Progenitor cell of endocrine pancreas (in vitro differentiated cells): ENCODE measurements at regions not wholly inside any gene's neighbourhood (a gene's known extent, or its start where the extent isn't known, plus 50 kb on each side); places are given as distances from the start of the nearest gene placed in this dataset.

Experiments
- DNase-seq: peaks from one replicate; pipeline ENCODE4 v3.0.0; 2021; ENCODE audit warnings: low spot score; ENCODE audit not compliant: unreplicated experiment
- H3K27ac Mint-ChIP-seq: 2 replicates; pipeline ENCODE4 v1.8.0; 2021; ENCODE audit warnings: mild to moderate bottlenecking, moderate library complexity, mixed read lengths
- H3K27me3 Mint-ChIP-seq: 2 replicates; pipeline ENCODE4 v1.8.0; 2021; ENCODE audit warnings: mixed read lengths
- H3K36me3 Mint-ChIP-seq: 2 replicates; pipeline ENCODE4 v1.8.0; 2022; ENCODE audit warnings: mixed read lengths; ENCODE audit not compliant: insufficient read depth
- H3K4me1 Mint-ChIP-seq: 2 replicates; pipeline ENCODE4 v1.8.0; 2021; ENCODE audit warnings: low read depth, mixed read lengths
- H3K4me3 Mint-ChIP-seq: 2 replicates; pipeline ENCODE4 v1.8.0; 2021; ENCODE audit warnings: low read depth, mild to moderate bottlenecking, moderate library complexity, mixed read lengths
- H3K9me3 Mint-ChIP-seq: 2 replicates; pipeline ENCODE4 v1.8.0; 2021; ENCODE audit warnings: low read depth, mixed read lengths
- CTCF ChIP-seq: fragments of 200-600 bp; sonication (generic); IDR thresholded peaks from one replicate; pipeline ENCODE4 v1.5.0; 2021; ENCODE audit warnings: antibody characterized with exemption, mild to moderate bottlenecking; ENCODE audit not compliant: unreplicated experiment

- no peak for TF ChIP-seq CTCF
- Mint-ChIP-seq H3K27me3 (peaks cover 18% of the 10 kb centered on the region), H3K27ac (no peak overlapping the region), H3K4me1 (peaks cover 9% of the 10 kb centered on the region), H3K36me3 (no peaks in the 10 kb centered on the region), H3K9me3 (no peaks in the 10 kb centered on the region), H3K4me3 (no peak overlapping the region)
- no peak for DNase-seq
Measured at GRCh38 chr17:74017466-74017865, 186.0 kb upstream of the RPL38 start.

DNA sequence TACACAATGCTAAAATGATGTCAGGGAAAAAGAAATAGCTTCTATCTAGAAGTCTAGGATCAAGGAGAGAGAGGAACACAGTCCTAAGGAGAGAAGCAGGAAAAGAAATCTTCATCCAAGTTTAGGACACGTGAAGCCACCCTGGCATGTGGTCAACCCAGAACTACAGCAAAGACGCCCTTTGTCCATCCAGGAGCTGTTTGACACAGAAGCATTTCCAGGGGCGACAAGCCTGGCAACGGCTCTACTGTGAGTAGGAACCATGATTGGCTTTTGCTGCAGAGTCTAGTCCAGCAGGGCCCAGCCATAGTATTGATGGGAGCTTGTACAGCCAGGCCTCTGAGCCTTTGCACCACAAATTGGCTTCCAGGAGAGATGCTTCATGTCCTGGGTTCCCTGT is 185.4 kb upstream of the RPL38 start:
- Mint-ChIP-seq H3K9me3 (no peaks in the 10 kb centered on the region), H3K4me3 (no peak overlapping the region), H3K27ac (no peak overlapping the region), H3K36me3 (no peaks in the 10 kb centered on the region), H3K27me3 (peaks cover 14% of the 10 kb centered on the region), H3K4me1 (peaks cover 9% of the 10 kb centered on the region)
- DNase-seq, result no peak
- no peak for TF ChIP-seq CTCF

GRCh38 chr17:74019271-74019670 is 184.2 kb upstream of the RPL38 start:
- no peak for DNase-seq
- Mint-ChIP-seq H3K27ac (no peak overlapping the region), H3K4me3 (no peak overlapping the region), H3K4me1 (peaks cover 7% of the 10 kb centered on the region), H3K36me3 (no peaks in the 10 kb centered on the region), H3K9me3 (no peaks in the 10 kb centered on the region), H3K27me3 (peaks cover 12% of the 10 kb centered on the region)
- TF ChIP-seq CTCF, result no peak

- no peaks in the 10 kb centered on the region for H3K36me3 Mint-ChIP-seq
- peaks cover 13% of the 10 kb centered on the region for H3K4me1 Mint-ChIP-seq
- H3K27ac Mint-ChIP-seq, result no peak overlapping the region
- no peak for TF ChIP-seq CTCF
- no peak for DNase-seq
- peaks cover 15% of the 10 kb centered on the region for H3K27me3 Mint-ChIP-seq
- H3K9me3 Mint-ChIP-seq, result no peaks in the 10 kb centered on the region
- no peak overlapping the region for H3K4me3 Mint-ChIP-seq
Measured at GRCh38 chr17:74019860-74020259, 183.6 kb upstream of the RPL38 start.

- no peaks in the 10 kb centered on the region for H3K36me3 Mint-ChIP-seq
- no peak overlapping the region for H3K4me3 Mint-ChIP-seq
- no peak overlapping the region for H3K27ac Mint-ChIP-seq
- no peak for DNase-seq
- no peak for TF ChIP-seq CTCF
- H3K27me3 Mint-ChIP-seq, result peaks cover 15% of the 10 kb centered on the region
- H3K9me3 Mint-ChIP-seq, result no peaks in the 10 kb centered on the region
- peaks cover 17% of the 10 kb centered on the region for H3K4me1 Mint-ChIP-seq
Measured at GRCh38 chr17:74020522-74020921, 183.0 kb upstream of the RPL38 start.
